Loucy (cell line): ENCODE measurements at regions not wholly inside any gene's neighbourhood (a gene's known extent, or its start where the extent isn't known, plus 50 kb on each side); places are given as distances from the start of the nearest gene placed in this dataset.

Source experiments
- EZH2phosphoT487 ChIP-seq: fragments of 200-600 bp; IDR thresholded peaks from 2 replicates; pipeline ENCODE4 v1.6.1; 2018; ENCODE audit warnings: antibody characterized with exemption, mild to moderate bottlenecking, moderate library complexity, borderline replicate concordance
- TF ChIP-seq, protein P1 (sequence below): fragments of 200-600 bp; sonication (generic); conservative IDR thresholded peaks from 2 replicates; pipeline ENCODE4 v1.5.1; 2014; ENCODE audit warnings: mild to moderate bottlenecking, antibody characterized with exemption, low read length

DNA sequence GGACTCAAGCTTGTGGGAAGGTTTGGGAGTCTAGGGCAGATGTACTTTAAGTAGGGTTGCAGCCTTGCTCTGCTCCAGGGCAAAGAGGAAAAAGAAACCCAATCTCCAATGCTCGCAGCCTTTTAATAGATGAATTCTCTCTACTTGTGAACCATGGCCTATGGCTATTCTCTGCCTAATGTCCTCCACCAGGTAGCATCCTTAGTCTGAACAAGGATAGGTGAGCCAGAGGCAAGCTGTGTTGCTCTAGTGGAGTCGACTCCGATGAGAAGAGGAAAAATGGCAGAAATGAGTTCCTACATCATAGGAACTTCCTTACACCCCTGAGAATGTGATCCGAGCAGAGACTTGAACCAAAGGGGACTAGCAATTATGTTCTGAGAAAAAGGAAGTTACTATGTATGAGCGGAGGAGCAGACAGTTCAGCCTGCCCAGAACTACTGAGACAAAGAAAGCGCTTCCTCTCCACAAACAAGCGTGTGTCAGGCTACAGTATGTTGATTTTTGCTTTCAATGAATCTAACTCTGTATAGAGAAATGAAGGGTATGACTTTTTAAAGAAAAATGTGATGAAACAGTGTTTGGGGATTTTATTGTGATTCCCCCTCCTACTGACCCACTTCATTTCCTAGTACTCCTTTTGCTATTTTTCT lies 153.6 kb upstream of the ARID2 start:
- TF ChIP-seq, protein P1, sequence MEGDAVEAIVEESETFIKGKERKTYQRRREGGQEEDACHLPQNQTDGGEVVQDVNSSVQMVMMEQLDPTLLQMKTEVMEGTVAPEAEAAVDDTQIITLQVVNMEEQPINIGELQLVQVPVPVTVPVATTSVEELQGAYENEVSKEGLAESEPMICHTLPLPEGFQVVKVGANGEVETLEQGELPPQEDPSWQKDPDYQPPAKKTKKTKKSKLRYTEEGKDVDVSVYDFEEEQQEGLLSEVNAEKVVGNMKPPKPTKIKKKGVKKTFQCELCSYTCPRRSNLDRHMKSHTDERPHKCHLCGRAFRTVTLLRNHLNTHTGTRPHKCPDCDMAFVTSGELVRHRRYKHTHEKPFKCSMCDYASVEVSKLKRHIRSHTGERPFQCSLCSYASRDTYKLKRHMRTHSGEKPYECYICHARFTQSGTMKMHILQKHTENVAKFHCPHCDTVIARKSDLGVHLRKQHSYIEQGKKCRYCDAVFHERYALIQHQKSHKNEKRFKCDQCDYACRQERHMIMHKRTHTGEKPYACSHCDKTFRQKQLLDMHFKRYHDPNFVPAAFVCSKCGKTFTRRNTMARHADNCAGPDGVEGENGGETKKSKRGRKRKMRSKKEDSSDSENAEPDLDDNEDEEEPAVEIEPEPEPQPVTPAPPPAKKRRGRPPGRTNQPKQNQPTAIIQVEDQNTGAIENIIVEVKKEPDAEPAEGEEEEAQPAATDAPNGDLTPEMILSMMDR = no peak
- TF ChIP-seq EZH2phosphoT487 = no peak
